MM.1S (cell line): ENCODE measurements at regions not wholly inside any gene's neighbourhood (a gene's known extent, or its start where the extent isn't known, plus 50 kb on each side); places are given as distances from the start of the nearest gene placed in this dataset.

ENCODE experiments used
- DNase-seq: peaks from one replicate; pipeline ENCODE4 v3.0.0-alpha.2; 2015
- H2AFZ ChIP-seq: fragments of 300-600 bp; sonication (generic); 2 replicates; pipeline ENCODE4 v1.6.0; 2016; ENCODE audit warnings: antibody characterized with exemption, low read length
- H3F3A ChIP-seq: fragments of 300-600 bp; sonication (generic); 2 replicates; pipeline ENCODE4 v1.6.1; 2016; ENCODE audit warnings: mild to moderate bottlenecking, antibody characterized with exemption, low read length, moderate library complexity, mixed read lengths; ENCODE audit not compliant: insufficient read depth
- H3K27ac ChIP-seq: fragments of 300-600 bp; sonication (generic); 2 replicates; pipeline ENCODE4 v1.5.1; 2016; ENCODE audit warnings: mild to moderate bottlenecking, low read length
- H3K27me3 ChIP-seq: fragments of 300-600 bp; sonication (generic); replicated peaks from 2 replicates; pipeline ENCODE4 v1.6.0; 2016; ENCODE audit warnings: low read length; ENCODE audit not compliant: insufficient read depth
- H3K36me3 ChIP-seq: fragments of 300-600 bp; sonication (generic); replicated peaks from 2 replicates; pipeline ENCODE4 v1.6.1; 2016; ENCODE audit warnings: mild to moderate bottlenecking, low read length, mixed read lengths; ENCODE audit not compliant: insufficient read depth
- H3K4me1 ChIP-seq: fragments of 300-600 bp; sonication (generic); 2 replicates; pipeline ENCODE4 v1.6.1; 2016; ENCODE audit warnings: low read length, mixed read lengths
- H3K4me2 ChIP-seq: fragments of 300-600 bp; sonication (generic); 2 replicates; pipeline ENCODE4 v1.6.0; 2016; ENCODE audit warnings: low read depth, low read length
- H3K4me3 ChIP-seq: fragments of 300-600 bp; sonication (generic); 2 replicates; pipeline ENCODE4 v1.5.1; 2016; ENCODE audit warnings: low read length, mixed read lengths
- H3K79me2 ChIP-seq: fragments of 300-600 bp; sonication (generic); 2 replicates; pipeline ENCODE4 v1.6.1; 2016; ENCODE audit warnings: mixed run types, low read length, mixed read lengths
- H3K9ac ChIP-seq: fragments of 300-600 bp; sonication (generic); 2 replicates; pipeline ENCODE4 v1.6.1; 2016; ENCODE audit warnings: low read length, mixed read lengths
- H3K9me2 ChIP-seq: fragments of 300-600 bp; sonication (generic); replicated peaks from 2 replicates; pipeline ENCODE4 v1.6.1; 2016; ENCODE audit warnings: mild to moderate bottlenecking, low read length, mixed read lengths; ENCODE audit not compliant: insufficient read depth
- H3K9me3 ChIP-seq: fragments of 300-600 bp; sonication (generic); replicated peaks from 2 replicates; pipeline ENCODE4 v1.6.1; 2016; ENCODE audit warnings: mild to moderate bottlenecking, low read length, mixed read lengths; ENCODE audit not compliant: insufficient read depth
- H4K20me1 ChIP-seq: fragments of 300-600 bp; sonication (generic); 2 replicates; pipeline ENCODE4 v1.6.1; 2016; ENCODE audit warnings: mild to moderate bottlenecking, low read length, moderate library complexity, mixed read lengths; ENCODE audit not compliant: insufficient read depth
- CTCF ChIP-seq: fragments of 300-600 bp; sonication (generic); IDR thresholded peaks from 2 replicates; pipeline ENCODE4 v1.5.1; 2016; ENCODE audit warnings: antibody characterized with exemption, low read length, mixed read lengths
- EZH2 ChIP-seq: fragments of 300-600 bp; sonication (generic); optimal IDR thresholded peaks from 2 replicates; pipeline ENCODE3; 2017; ENCODE audit warnings: low read depth, mild to moderate bottlenecking, antibody characterized with exemption, low read length, mixed read lengths
- EZH2phosphoT487 ChIP-seq: fragments of 300-600 bp; sonication (generic); IDR thresholded peaks from 2 replicates; pipeline ENCODE4 v1.6.1; 2018; ENCODE audit warnings: antibody characterized with exemption, low read length

DNA sequence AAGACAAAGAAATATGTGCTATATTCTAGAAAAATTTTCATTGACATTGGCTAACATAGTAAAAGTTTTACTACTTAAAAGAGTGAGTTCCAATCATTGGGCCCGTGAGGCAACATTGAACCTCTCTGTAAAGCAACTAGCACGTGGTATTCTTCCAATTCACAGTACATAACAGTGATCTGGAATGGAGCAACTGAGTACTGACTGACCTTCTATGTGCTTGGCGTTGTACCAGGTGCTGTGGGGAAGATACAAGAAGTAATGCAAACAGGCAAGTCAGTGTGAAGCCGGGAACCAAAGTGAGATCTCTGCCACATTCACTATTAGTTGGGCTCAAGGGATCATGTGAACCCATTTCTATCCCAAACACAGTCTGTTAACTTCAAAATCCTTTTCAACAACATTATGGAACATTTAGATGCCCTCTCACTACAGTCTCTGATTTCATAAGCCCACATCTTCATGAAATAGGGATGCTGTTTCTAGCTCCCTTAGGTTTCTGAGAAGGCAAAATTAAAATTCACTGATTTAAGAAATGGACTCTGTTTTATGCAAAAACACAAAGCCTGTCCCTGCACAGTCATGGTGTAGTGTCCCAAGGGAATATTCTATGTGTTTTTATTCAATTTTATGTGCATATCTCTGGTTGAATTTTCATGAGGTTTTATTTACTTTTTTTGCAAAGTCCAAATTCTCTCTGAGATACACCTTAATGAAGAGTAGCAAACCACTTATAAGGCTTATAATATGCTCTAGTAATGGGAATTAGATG lies 61.8 kb upstream of the NCAM1 start:
- H3K79me2 ChIP-seq, result no peaks in the 10 kb centered on the region
- H3K9me3 ChIP-seq, result no peaks in the 10 kb centered on the region
- no peaks in the 10 kb centered on the region for H3K27me3 ChIP-seq
- no peaks in the 10 kb centered on the region for H3K4me1 ChIP-seq
- no peak for DNase-seq
- H3F3A ChIP-seq, result no peaks in the 10 kb centered on the region
- H2AFZ ChIP-seq, result no peak overlapping the region
- no peak for TF ChIP-seq EZH2phosphoT487
- no peak for TF ChIP-seq EZH2
- TF ChIP-seq CTCF, result no peak
- H3K36me3 ChIP-seq, result no peaks in the 10 kb centered on the region
- H3K27ac ChIP-seq, result no peak overlapping the region
- no peak overlapping the region for H3K9ac ChIP-seq
- no peak overlapping the region for H3K4me2 ChIP-seq
- H3K9me2 ChIP-seq, result no peaks in the 10 kb centered on the region
- no peaks in the 10 kb centered on the region for H4K20me1 ChIP-seq
- H3K4me3 ChIP-seq, result no peak overlapping the region

- H4K20me1 ChIP-seq, result no peaks in the 10 kb centered on the region
Measured at GRCh38 chr11:112901924-112902323, 59.3 kb upstream of the NCAM1 start.

DNA sequence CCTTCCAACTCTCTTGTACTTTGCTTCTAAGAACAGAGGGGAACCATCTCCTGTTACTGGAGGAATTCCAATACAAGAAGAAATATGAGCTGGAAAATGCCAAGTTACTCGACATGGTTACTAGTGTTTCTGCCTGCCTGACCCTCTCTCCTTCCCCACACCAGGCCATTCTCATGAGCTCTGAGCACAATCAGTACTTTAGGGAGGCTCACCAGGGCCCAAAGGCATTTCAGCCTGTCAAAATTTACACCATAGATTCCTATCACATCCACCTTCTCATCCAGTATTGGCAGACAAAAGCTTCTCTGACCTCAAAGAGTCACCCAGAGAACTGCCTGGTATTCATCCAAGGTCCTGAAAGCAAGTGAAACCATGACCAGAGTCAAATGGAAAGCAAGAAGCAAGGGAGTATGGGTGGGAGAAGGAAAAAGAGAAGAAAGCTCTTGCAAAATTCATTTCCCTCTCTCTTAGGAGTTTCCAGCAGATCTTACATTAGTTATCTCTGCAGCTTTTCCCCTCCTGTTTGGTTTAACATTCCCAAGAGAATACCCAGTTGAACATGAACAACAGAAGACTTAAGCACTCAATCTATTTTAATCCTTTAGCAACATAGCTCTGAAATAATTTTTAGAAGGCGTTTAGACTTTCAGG lies 58.7 kb upstream of the NCAM1 start:
- no peak for DNase-seq
- no peaks in the 10 kb centered on the region for H3K9me3 ChIP-seq
- H3K27me3 ChIP-seq, result no peaks in the 10 kb centered on the region
- H3K79me2 ChIP-seq, result no peaks in the 10 kb centered on the region
- no peaks in the 10 kb centered on the region for H3K4me1 ChIP-seq
- H3K9ac ChIP-seq, result no peak overlapping the region
- H3K36me3 ChIP-seq, result no peaks in the 10 kb centered on the region
- H4K20me1 ChIP-seq, result no peaks in the 10 kb centered on the region
- H3K4me2 ChIP-seq, result no peak overlapping the region
- no peak overlapping the region for H2AFZ ChIP-seq
- no peak overlapping the region for H3K4me3 ChIP-seq
- no peaks in the 10 kb centered on the region for H3F3A ChIP-seq
- TF ChIP-seq CTCF (no peak), EZH2 (no peak), EZH2phosphoT487 (no peak)
- no peaks in the 10 kb centered on the region for H3K9me2 ChIP-seq
- no peak overlapping the region for H3K27ac ChIP-seq

More at GRCh38 chr11:112901924-112902323, 59.3 kb upstream of the NCAM1 start:
- Histone ChIP-seq H3K36me3 (no peaks in the 10 kb centered on the region), H3F3A (no peaks in the 10 kb centered on the region), H3K9me3 (no peaks in the 10 kb centered on the region), H3K4me3 (no peak overlapping the region), H3K4me2 (no peak overlapping the region), H3K79me2 (no peaks in the 10 kb centered on the region), H2AFZ (no peak overlapping the region), H3K4me1 (no peaks in the 10 kb centered on the region), H3K27ac (no peak overlapping the region), H3K27me3 (no peaks in the 10 kb centered on the region), H3K9me2 (no peaks in the 10 kb centered on the region), H3K9ac (no peak overlapping the region)
- no peak for TF ChIP-seq CTCF
- TF ChIP-seq EZH2, result no peak
- DNase-seq, result no peak
